HepG2 (cell line): ENCODE measurements at regions not wholly inside any gene's neighbourhood (a gene's known extent, or its start where the extent isn't known, plus 50 kb on each side); places are given as distances from the start of the nearest gene placed in this dataset.

ENCODE experiments used
- ARNT ChIP-seq: fragments of 450-650 bp; IDR thresholded peaks from 2 replicates; pipeline ENCODE4 v1.6.1; 2017
- DMAP1 ChIP-seq: IDR thresholded peaks from 2 replicates; pipeline ENCODE4 v1.6.1; 2016
- FOXJ3 ChIP-seq: sonication (generic); formaldehyde crosslinking; IDR thresholded peaks from 2 replicates; pipeline ENCODE4 v1.4.0; 2020; ENCODE audit warnings: missing genetic modification reagents, mild to moderate bottlenecking, borderline replicate concordance
- GLI4 ChIP-seq: sonication (generic); formaldehyde crosslinking; IDR thresholded peaks from 2 replicates; pipeline ENCODE4 v1.5.1; 2020; ENCODE audit warnings: missing genetic modification reagents, mild to moderate bottlenecking, moderate library complexity, borderline replicate concordance
- HHEX ChIP-seq: IDR thresholded peaks from 2 replicates; pipeline ENCODE4 v1.6.1; 2016; ENCODE audit warnings: control low read depth
- KDM5B ChIP-seq: sonication (generic); formaldehyde crosslinking; IDR thresholded peaks from 2 replicates; pipeline ENCODE4 v1.4.0; 2020; ENCODE audit warnings: missing genetic modification reagents, mild to moderate bottlenecking, borderline replicate concordance
- MAFK ChIP-seq, 2 experiments: IDR thresholded peaks in 1 of 2; conservative IDR thresholded peaks in 1 of 2; 2 replicates each; pipeline ENCODE4 v1.6.1; 2011; ENCODE audit warnings: improper control_type of control experiment in 2 of 2, low read length in 2 of 2
- MAZ ChIP-seq, 2 experiments: sonication (generic) in 1 of 2; formaldehyde crosslinking in 1 of 2; IDR thresholded peaks; 2 replicates each; pipeline versions ENCODE4 v1.5.0 to v1.6.1; 2012 to 2020; ENCODE audit warnings: low read depth in 2 of 2, mild to moderate bottlenecking in 2 of 2, borderline replicate concordance in 1 of 2, improper control_type of control experiment in 1 of 2, low read length in 1 of 2, missing genetic modification reagents in 1 of 2, moderate library complexity in 1 of 2
- MXD4 ChIP-seq: IDR thresholded peaks from 2 replicates; pipeline ENCODE4 v1.6.1; 2016; ENCODE audit warnings: mild to moderate bottlenecking, missing biosample characterization, missing genetic modification reagents
- ZFY ChIP-seq: sonication (generic); formaldehyde crosslinking; IDR thresholded peaks from 2 replicates; pipeline ENCODE4 v1.4.0; 2020; ENCODE audit warnings: missing genetic modification reagents
- ZMYM3 ChIP-seq: sonication (generic); formaldehyde crosslinking; IDR thresholded peaks from 2 replicates; pipeline ENCODE4 v1.5.1; 2020; ENCODE audit warnings: mild to moderate bottlenecking, missing genetic modification reagents
- ZNF225 ChIP-seq: sonication (generic); formaldehyde crosslinking; IDR thresholded peaks from 2 replicates; pipeline ENCODE4 v1.4.0; 2020; ENCODE audit warnings: mild to moderate bottlenecking, missing genetic modification reagents
- ZNF629 ChIP-seq: sonication (generic); formaldehyde crosslinking; conservative IDR thresholded peaks from 2 replicates; pipeline ENCODE4 v1.5.0; 2020; ENCODE audit warnings: missing genetic modification reagents
- ZNF737 ChIP-seq: sonication (generic); formaldehyde crosslinking; IDR thresholded peaks from 2 replicates; pipeline ENCODE4 v1.5.0; 2020; ENCODE audit warnings: missing genetic modification reagents, mild to moderate bottlenecking, borderline replicate concordance
- ZNF850 ChIP-seq: sonication (generic); formaldehyde crosslinking; conservative IDR thresholded peaks from 2 replicates; pipeline ENCODE4 v1.9.0; 2021; ENCODE audit warnings: mild to moderate bottlenecking, missing genetic modification reagents
- TF ChIP-seq, protein P1 (sequence below): sonication (generic); formaldehyde crosslinking; IDR thresholded peaks from 2 replicates; pipeline ENCODE4 v1.8.0; 2022; ENCODE audit warnings: missing genetic modification reagents, mild to moderate bottlenecking, moderate library complexity, borderline replicate concordance
- TF ChIP-seq, protein P2 (sequence below): sonication (generic); formaldehyde crosslinking; conservative IDR thresholded peaks from 2 replicates; pipeline ENCODE4 v1.4.0; 2020; ENCODE audit warnings: missing genetic modification reagents
- TF ChIP-seq, protein P3 (sequence below): sonication (generic); formaldehyde crosslinking; IDR thresholded peaks from 2 replicates; pipeline ENCODE4 v1.5.0; 2020; ENCODE audit warnings: mild to moderate bottlenecking, missing genetic modification reagents, borderline replicate concordance

DNA sequence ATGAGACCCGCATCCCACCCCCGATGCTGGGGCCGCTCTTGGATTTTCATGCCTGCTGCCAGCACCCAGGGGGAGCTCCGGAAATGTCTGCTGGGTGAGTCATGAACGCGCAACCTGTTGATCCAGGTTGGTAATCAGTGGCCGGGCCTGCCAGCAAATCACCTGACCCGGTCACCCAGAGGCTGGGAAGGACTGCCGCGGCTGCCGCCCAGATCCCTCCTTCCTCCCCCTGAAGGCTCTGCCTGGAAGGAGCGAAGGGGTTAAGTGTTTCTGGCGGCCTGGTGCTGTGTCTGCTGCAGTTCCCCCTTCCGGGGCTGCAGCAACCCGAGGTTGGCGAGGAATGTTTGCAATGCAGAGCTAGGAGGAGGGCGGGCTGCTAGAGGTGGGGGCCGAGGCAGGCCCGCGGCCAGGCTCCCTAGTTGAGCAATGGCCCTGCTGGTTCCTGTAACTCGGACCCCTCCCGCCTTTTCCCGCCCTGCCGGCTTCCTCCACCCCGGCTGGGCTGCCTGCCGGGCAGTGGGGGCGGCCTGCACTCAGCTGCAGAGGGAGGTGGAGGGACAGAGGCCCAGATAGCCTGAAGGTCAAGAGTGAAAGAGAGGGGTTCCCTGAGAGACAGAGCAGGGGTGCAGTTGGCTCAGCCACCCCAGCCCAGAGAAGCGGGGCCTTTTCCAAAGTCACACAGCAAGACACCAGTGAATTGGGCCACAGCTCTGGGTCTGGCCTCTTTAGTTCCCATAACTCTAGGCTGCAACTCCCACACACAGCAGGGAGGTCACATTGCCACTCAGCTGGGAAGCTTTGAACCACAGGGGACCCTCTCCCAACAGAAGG lies 156.3 kb upstream of the IER5L start (continued):
- TF ChIP-seq, protein P1, sequence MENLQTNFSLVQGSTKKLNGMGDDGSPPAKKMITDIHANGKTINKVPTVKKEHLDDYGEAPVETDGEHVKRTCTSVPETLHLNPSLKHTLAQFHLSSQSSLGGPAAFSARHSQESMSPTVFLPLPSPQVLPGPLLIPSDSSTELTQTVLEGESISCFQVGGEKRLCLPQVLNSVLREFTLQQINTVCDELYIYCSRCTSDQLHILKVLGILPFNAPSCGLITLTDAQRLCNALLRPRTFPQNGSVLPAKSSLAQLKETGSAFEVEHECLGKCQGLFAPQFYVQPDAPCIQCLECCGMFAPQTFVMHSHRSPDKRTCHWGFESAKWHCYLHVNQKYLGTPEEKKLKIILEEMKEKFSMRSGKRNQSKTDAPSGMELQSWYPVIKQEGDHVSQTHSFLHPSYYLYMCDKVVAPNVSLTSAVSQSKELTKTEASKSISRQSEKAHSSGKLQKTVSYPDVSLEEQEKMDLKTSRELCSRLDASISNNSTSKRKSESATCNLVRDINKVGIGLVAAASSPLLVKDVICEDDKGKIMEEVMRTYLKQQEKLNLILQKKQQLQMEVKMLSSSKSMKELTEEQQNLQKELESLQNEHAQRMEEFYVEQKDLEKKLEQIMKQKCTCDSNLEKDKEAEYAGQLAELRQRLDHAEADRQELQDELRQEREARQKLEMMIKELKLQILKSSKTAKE, result peak; percentile 97
- TF ChIP-seq MAZ (IDR thresholded peaks at IDR 0.05; ENCODE audit: borderline replicate concordance, low read depth, low read length), result peak; percentile 97
- peak; percentile 99 for TF ChIP-seq MAZ (CRISPR knock-in tag; IDR thresholded peaks at IDR 0.05; ENCODE audit: low read depth)
- TF ChIP-seq, protein P2, sequence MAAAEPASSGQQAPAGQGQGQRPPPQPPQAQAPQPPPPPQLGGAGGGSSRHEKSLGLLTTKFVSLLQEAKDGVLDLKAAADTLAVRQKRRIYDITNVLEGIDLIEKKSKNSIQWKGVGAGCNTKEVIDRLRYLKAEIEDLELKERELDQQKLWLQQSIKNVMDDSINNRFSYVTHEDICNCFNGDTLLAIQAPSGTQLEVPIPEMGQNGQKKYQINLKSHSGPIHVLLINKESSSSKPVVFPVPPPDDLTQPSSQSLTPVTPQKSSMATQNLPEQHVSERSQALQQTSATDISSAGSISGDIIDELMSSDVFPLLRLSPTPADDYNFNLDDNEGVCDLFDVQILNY (CRISPR knock-in tag), result peak; percentile 93
- TF ChIP-seq HHEX (CRISPR knock-in tag), result peak; percentile 35; the same call in 1 of the 2 replicates
- peak; percentile 97 for TF ChIP-seq ZMYM3 (CRISPR knock-in tag)
- no peak for TF ChIP-seq ZNF737 (CRISPR knock-in tag)
- TF ChIP-seq, protein P3, sequence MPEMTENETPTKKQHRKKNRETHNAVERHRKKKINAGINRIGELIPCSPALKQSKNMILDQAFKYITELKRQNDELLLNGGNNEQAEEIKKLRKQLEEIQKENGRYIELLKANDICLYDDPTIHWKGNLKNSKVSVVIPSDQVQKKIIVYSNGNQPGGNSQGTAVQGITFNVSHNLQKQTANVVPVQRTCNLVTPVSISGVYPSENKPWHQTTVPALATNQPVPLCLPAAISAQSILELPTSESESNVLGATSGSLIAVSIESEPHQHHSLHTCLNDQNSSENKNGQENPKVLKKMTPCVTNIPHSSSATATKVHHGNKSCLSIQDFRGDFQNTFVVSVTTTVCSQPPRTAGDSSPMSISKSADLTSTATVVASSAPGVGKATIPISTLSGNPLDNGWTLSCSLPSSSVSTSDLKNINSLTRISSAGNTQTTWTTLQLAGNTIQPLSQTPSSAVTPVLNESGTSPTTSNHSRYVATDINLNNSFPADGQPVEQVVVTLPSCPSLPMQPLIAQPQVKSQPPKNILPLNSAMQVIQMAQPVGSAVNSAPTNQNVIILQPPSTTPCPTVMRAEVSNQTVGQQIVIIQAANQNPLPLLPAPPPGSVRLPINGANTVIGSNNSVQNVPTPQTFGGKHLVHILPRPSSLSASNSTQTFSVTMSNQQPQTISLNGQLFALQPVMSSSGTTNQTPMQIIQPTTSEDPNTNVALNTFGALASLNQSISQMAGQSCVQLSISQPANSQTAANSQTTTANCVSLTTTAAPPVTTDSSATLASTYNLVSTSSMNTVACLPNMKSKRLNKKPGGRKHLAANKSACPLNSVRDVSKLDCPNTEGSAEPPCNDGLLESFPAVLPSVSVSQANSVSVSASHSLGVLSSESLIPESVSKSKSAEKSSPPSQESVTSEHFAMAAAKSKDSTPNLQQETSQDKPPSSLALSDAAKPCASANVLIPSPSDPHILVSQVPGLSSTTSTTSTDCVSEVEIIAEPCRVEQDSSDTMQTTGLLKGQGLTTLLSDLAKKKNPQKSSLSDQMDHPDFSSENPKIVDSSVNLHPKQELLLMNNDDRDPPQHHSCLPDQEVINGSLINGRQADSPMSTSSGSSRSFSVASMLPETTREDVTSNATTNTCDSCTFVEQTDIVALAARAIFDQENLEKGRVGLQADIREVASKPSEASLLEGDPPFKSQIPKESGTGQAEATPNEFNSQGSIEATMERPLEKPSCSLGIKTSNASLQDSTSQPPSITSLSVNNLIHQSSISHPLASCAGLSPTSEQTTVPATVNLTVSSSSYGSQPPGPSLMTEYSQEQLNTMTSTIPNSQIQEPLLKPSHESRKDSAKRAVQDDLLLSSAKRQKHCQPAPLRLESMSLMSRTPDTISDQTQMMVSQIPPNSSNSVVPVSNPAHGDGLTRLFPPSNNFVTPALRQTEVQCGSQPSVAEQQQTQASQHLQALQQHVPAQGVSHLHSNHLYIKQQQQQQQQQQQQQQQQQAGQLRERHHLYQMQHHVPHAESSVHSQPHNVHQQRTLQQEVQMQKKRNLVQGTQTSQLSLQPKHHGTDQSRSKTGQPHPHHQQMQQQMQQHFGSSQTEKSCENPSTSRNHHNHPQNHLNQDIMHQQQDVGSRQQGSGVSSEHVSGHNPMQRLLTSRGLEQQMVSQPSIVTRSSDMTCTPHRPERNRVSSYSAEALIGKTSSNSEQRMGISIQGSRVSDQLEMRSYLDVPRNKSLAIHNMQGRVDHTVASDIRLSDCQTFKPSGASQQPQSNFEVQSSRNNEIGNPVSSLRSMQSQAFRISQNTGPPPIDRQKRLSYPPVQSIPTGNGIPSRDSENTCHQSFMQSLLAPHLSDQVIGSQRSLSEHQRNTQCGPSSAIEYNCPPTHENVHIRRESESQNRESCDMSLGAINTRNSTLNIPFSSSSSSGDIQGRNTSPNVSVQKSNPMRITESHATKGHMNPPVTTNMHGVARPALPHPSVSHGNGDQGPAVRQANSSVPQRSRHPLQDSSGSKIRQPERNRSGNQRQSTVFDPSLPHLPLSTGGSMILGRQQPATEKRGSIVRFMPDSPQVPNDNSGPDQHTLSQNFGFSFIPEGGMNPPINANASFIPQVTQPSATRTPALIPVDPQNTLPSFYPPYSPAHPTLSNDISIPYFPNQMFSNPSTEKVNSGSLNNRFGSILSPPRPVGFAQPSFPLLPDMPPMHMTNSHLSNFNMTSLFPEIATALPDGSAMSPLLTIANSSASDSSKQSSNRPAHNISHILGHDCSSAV (CRISPR knock-in tag), result no peak
- no peak; the same call in 1 of the 2 replicates for TF ChIP-seq ZNF629 (CRISPR knock-in tag)
- peak; percentile 84; the same call in 1 of the 2 replicates for TF ChIP-seq FOXJ3 (CRISPR knock-in tag)
- no peak for TF ChIP-seq ARNT
- TF ChIP-seq MXD4 (CRISPR knock-in tag), result peak; percentile 62
- TF ChIP-seq GLI4 (CRISPR knock-in tag), result no peak
- TF ChIP-seq ZNF850 (CRISPR knock-in tag), result peak; percentile 65; the same call in 1 of the 2 replicates
- peak; percentile 68; the same call in 1 of the 2 replicates for TF ChIP-seq KDM5B
- TF ChIP-seq ZFY (CRISPR knock-in tag), result peak; percentile 82
- TF ChIP-seq DMAP1 (CRISPR knock-in tag), result peak; percentile 79
- no peak for TF ChIP-seq MAFK (conservative IDR thresholded peaks at IDR 0.05 in 1 of 2, IDR thresholded peaks at IDR 0.05 in 1 of 2; ENCODE audit: low read length in 2 of 2)
- no peak; the same call in 1 of the 2 replicates for TF ChIP-seq ZNF225 (CRISPR knock-in tag)
